22Rv1 (cell line): ENCODE measurements at regions not wholly inside any gene's neighbourhood (a gene's known extent, or its start where the extent isn't known, plus 50 kb on each side); places are given as distances from the start of the nearest gene placed in this dataset.

ENCODE experiments used
- CTCF ChIP-seq: fragments of 450-650 bp; IDR thresholded peaks from 2 replicates; pipeline ENCODE4 v1.5.1; 2017; ENCODE audit warnings: mild to moderate bottlenecking
- ZFX ChIP-seq: fragments of 450-650 bp; IDR thresholded peaks from 2 replicates; pipeline ENCODE4 v1.6.1; 2017; ENCODE audit warnings: antibody characterized with exemption, borderline replicate concordance

GRCh38 chr5:174459071-174459702, 265.2 kb upstream of the MSX2 start:
- TF ChIP-seq CTCF (no peak), ZFX (no peak)
